H1 (cell line): ENCODE measurements at regions not wholly inside any gene's neighbourhood (a gene's known extent, or its start where the extent isn't known, plus 50 kb on each side); places are given as distances from the start of the nearest gene placed in this dataset.

ENCODE experiments used
- CTCF ChIA-PET: fragments of 300-600 bp; sonication (Branson Sonifier 250); formaldehyde crosslinking; loops from one replicate; lab custom pipeline; 2021; ENCODE audit not compliant: partially characterized antibody; lab: Charles Lee
- POLR2A ChIA-PET: fragments of 300-600 bp; sonication (Branson Sonifier 250); formaldehyde crosslinking; loops from one replicate; lab custom pipeline; 2021; ENCODE audit warnings: inconsistent platforms; ENCODE audit not compliant: partially characterized antibody; lab: Charles Lee
- DNase-seq, 2 experiments: peaks; one replicate each; pipeline versions ENCODE4 v3.0.0 to v3.0.0-alpha.2; 2010 to 2022; ENCODE audit warnings: low spot score in 2 of 2, low read depth in 1 of 2, mixed read lengths in 1 of 2
- FAIRE-seq: peaks from 2 replicates; lab custom pipeline; 2011; peaks lifted over from hg19 to GRCh38; lab: Jason Lieb, UNC
- H2AFZ ChIP-seq: 2 replicates; pipeline ENCODE4 v1.8.1; 2012; ENCODE audit warnings: low read length, inconsistent platforms
- H2AK5ac ChIP-seq: 2 replicates; pipeline ENCODE4 v1.6.1; 2013; ENCODE audit warnings: low read depth, low read length
- H2BK120ac ChIP-seq: replicated peaks from 2 replicates; pipeline ENCODE3; 2013; ENCODE audit warnings: low read depth, low read length, inconsistent platforms
- H2BK12ac ChIP-seq: 2 replicates; pipeline ENCODE4 v1.6.1; 2013; ENCODE audit warnings: low read depth, low read length
- H2BK15ac ChIP-seq: 2 replicates; pipeline ENCODE4 v1.6.1; 2013; ENCODE audit warnings: low read length
- H2BK20ac ChIP-seq: 2 replicates; pipeline ENCODE4 v1.6.1; 2013; ENCODE audit warnings: low read length
- H2BK5ac ChIP-seq: 2 replicates; pipeline ENCODE4 v1.6.1; 2013; ENCODE audit warnings: low read depth, low read length
- H3K14ac ChIP-seq: 2 replicates; pipeline ENCODE4 v1.6.1; 2013; ENCODE audit warnings: inconsistent platforms; ENCODE audit not compliant: insufficient read length
- H3K18ac ChIP-seq: 2 replicates; pipeline ENCODE4 v1.6.1; 2013; ENCODE audit warnings: low read length; ENCODE audit errors: extremely low read depth
- H3K23ac ChIP-seq: 2 replicates; pipeline ENCODE4 v1.6.1; 2013; ENCODE audit warnings: inconsistent platforms; ENCODE audit not compliant: insufficient read length
- H3K23me2 ChIP-seq: 2 replicates; pipeline ENCODE4 v1.6.1; 2013; ENCODE audit warnings: low read depth, low read length
- H3K27ac ChIP-seq: 2 replicates; pipeline ENCODE4 v1.6.1; 2011; ENCODE audit warnings: low read depth, low read length, inconsistent platforms
- H3K27me3 ChIP-seq, 4 experiments: replicated peaks in 1 of 4; 1 replicate in 1 of 4; 2 replicates in 3 of 4; pipeline versions ENCODE4 v1.6.1 to v1.8.1; 2011 to 2013; ENCODE audit warnings: low read length in 3 of 4, mild to moderate bottlenecking in 3 of 4, inconsistent platforms in 2 of 4, mixed read lengths in 2 of 4, moderate library complexity in 1 of 4; ENCODE audit not compliant: control insufficient read depth in 3 of 4, insufficient read depth in 3 of 4; ENCODE audit errors: extremely low read depth in 1 of 4
- H3K36me3 ChIP-seq, 4 experiments: 2 replicates each; pipeline versions ENCODE4 v1.6.1 to v1.8.1; 2011 to 2013; ENCODE audit warnings: mild to moderate bottlenecking in 4 of 4, low read length in 3 of 4, moderate library complexity in 2 of 4, control low read depth in 1 of 4, inconsistent platforms in 1 of 4; ENCODE audit not compliant: insufficient read depth in 4 of 4, control insufficient read depth in 2 of 4
- H3K4ac ChIP-seq: replicated peaks from 2 replicates; pipeline ENCODE3; 2013; ENCODE audit warnings: low read length, low read depth, mixed read lengths, inconsistent platforms; ENCODE audit not compliant: insufficient read length
- H3K4me1 ChIP-seq, 4 experiments: replicated peaks in 1 of 4; 1 replicate in 1 of 4; 2 replicates in 3 of 4; pipeline versions ENCODE4 v1.6.1 to v1.8.1; 2011 to 2013; ENCODE audit warnings: low read length in 3 of 4, inconsistent platforms in 2 of 4, mixed read lengths in 1 of 4; ENCODE audit not compliant: insufficient read depth in 4 of 4, control insufficient read depth in 3 of 4
- H3K4me2 ChIP-seq, 2 experiments: 2 replicates each; pipeline versions ENCODE4 v1.6.1 to v1.8.1; 2011 to 2013; ENCODE audit warnings: low read depth in 2 of 2, low read length in 2 of 2, control low read depth in 1 of 2, inconsistent platforms in 1 of 2, mild to moderate bottlenecking in 1 of 2; ENCODE audit not compliant: insufficient read depth in 1 of 2
- H3K4me3 ChIP-seq, 4 experiments: fragments of 200-600, 300-600 bp in 1 of 4; sonication (generic), shearing (Covaris generic), sonication (Bioruptor Twin) in 1 of 4; 2 replicates each; pipeline versions ENCODE4 v1.5.1 to v1.8.1; 2011 to 2016; ENCODE audit warnings: low read length in 4 of 4, low read depth in 3 of 4, control low read depth in 2 of 4, inconsistent platforms in 2 of 4, mild to moderate bottlenecking in 2 of 4, mixed read lengths in 1 of 4, moderate library complexity in 1 of 4; ENCODE audit not compliant: insufficient read depth in 2 of 4; ENCODE audit errors: extremely low read depth in 1 of 4
- H3K56ac ChIP-seq: replicated peaks from 2 replicates; pipeline ENCODE3; 2013; ENCODE audit warnings: low read depth, mild to moderate bottlenecking, mixed read lengths, low read length, inconsistent platforms; ENCODE audit not compliant: insufficient read length
- H3K79me1 ChIP-seq: 2 replicates; pipeline ENCODE4 v1.6.1; 2013; ENCODE audit warnings: low read depth, low read length, control low read depth
- H3K79me2 ChIP-seq, 2 experiments: 2 replicates each; pipeline versions ENCODE4 v1.6.1 to v1.8.1; 2012 to 2013; ENCODE audit warnings: low read length in 2 of 2, mild to moderate bottlenecking in 2 of 2, inconsistent platforms in 1 of 2; ENCODE audit not compliant: insufficient read depth in 2 of 2, control insufficient read depth in 1 of 2
- H3K9ac ChIP-seq, 4 experiments: replicated peaks in 1 of 4; 1 replicate in 1 of 4; 2 replicates in 3 of 4; pipeline versions ENCODE4 v1.6.1 to v1.8.1; 2011 to 2013; ENCODE audit warnings: low read depth in 3 of 4, low read length in 3 of 4, control low read depth in 2 of 4, mild to moderate bottlenecking in 2 of 4, moderate library complexity in 2 of 4, inconsistent platforms in 1 of 4; ENCODE audit errors: extremely low read depth in 1 of 4
- H3K9me3 ChIP-seq, 2 experiments: 2 replicates each; pipeline versions ENCODE4 v1.6.1 to v1.8.1; 2012 to 2013; ENCODE audit warnings: mild to moderate bottlenecking in 2 of 2, moderate library complexity in 2 of 2, control low read depth in 1 of 2, inconsistent platforms in 1 of 2, low read depth in 1 of 2, low read length in 1 of 2, mixed read lengths in 1 of 2; ENCODE audit not compliant: insufficient read depth in 2 of 2
- H4K20me1 ChIP-seq, 2 experiments: replicated peaks in 1 of 2; 2 replicates each; pipeline versions ENCODE3 to v1.8.1; 2011 to 2013; ENCODE audit warnings: inconsistent platforms in 2 of 2, low read length in 2 of 2, mild to moderate bottlenecking in 1 of 2; ENCODE audit not compliant: insufficient read depth in 2 of 2, control insufficient read depth in 1 of 2
- H4K5ac ChIP-seq: 2 replicates; pipeline ENCODE4 v1.6.1; 2013; ENCODE audit warnings: low read length, low read depth, mixed read lengths, inconsistent platforms; ENCODE audit not compliant: insufficient read length
- H4K8ac ChIP-seq: 2 replicates; pipeline ENCODE4 v1.8.0; 2013; ENCODE audit warnings: mild to moderate bottlenecking, moderate library complexity, low read length, inconsistent platforms; ENCODE audit not compliant: insufficient read depth; ENCODE audit errors: extremely low read depth
- H4K91ac ChIP-seq: replicated peaks from 2 replicates; pipeline ENCODE3; 2013; ENCODE audit warnings: low read length, mixed read lengths, inconsistent platforms; ENCODE audit not compliant: insufficient read length
- ASH2L ChIP-seq: fragments of 200-600, 300-600 bp; sonication (generic); IDR thresholded peaks from one replicate; pipeline ENCODE4 v1.7.1; 2017; ENCODE audit warnings: low read length
- CBX8 ChIP-seq: fragments of 300-800, 300-1000 bp; sonication (generic); IDR thresholded peaks from 2 replicates; pipeline ENCODE4 v1.7.1; 2016; ENCODE audit warnings: low read depth, low read length, borderline replicate concordance
- CEBPB ChIP-seq: IDR thresholded peaks from 2 replicates; pipeline ENCODE4 v1.6.1; 2012; ENCODE audit warnings: low read depth, low read length
- EP300 ChIP-seq, 2 experiments: IDR thresholded peaks; 1 replicate in 1 of 2; 2 replicates in 1 of 2; pipeline ENCODE4 v1.6.1; 2011 to 2012; ENCODE audit warnings: low read depth in 2 of 2, low read length in 2 of 2, mild to moderate bottlenecking in 2 of 2, borderline replicate concordance in 1 of 2, inconsistent platforms in 1 of 2, moderate library complexity in 1 of 2
- EZH2 ChIP-seq: fragments of 200-600 bp; sonication (generic); IDR thresholded peaks from 2 replicates; pipeline ENCODE4 v1.7.1; 2012; ENCODE audit warnings: low read depth, mild to moderate bottlenecking, moderate library complexity, low read length, inconsistent platforms; ENCODE audit not compliant: severe bottlenecking
- POLR2AphosphoS5 ChIP-seq: IDR thresholded peaks from 2 replicates; pipeline ENCODE4 v1.6.1; 2011; ENCODE audit warnings: low read depth, low read length
- RAD21 ChIP-seq, 2 experiments: IDR thresholded peaks in 1 of 2; conservative IDR thresholded peaks in 1 of 2; 2 replicates each; pipeline ENCODE4 v1.6.1; 2011; ENCODE audit warnings: low read depth in 2 of 2, low read length in 2 of 2, improper control_type of control experiment in 1 of 2, inconsistent platforms in 1 of 2, mild to moderate bottlenecking in 1 of 2, moderate library complexity in 1 of 2
- SIX5 ChIP-seq: IDR thresholded peaks from 2 replicates; pipeline ENCODE4 v1.6.1; 2011; ENCODE audit warnings: mild to moderate bottlenecking, low read depth, low read length
- TAF7 ChIP-seq: optimal IDR thresholded peaks from 2 replicates; pipeline ENCODE3; 2011; ENCODE audit warnings: low read depth, mild to moderate bottlenecking, inconsistent platforms, low read length, moderate library complexity, borderline replicate concordance
- whole genome bisulfite sequencing, 2 experiments: shearing (Covaris generic) in 1 of 2; methylation state at CpG; one replicate each; pipeline versions ENCODE4 v1.1.6 to v1.1.7; 2013 to 2015; ENCODE audit warnings: low lambda C conversion rate in 2 of 2, mixed read lengths in 2 of 2, inconsistent platforms in 1 of 2, low coverage in 1 of 2, missing lambda C conversion rate in 1 of 2; ENCODE audit not compliant: insufficient replicate concordance in 2 of 2, insufficient coverage in 1 of 2, insufficient read length in 1 of 2; ENCODE audit errors: extremely low coverage in 1 of 2, missing lambda C conversion rate in 1 of 2; 5-methylcytosine and 5-hydroxymethylcytosine counted together

DNA sequence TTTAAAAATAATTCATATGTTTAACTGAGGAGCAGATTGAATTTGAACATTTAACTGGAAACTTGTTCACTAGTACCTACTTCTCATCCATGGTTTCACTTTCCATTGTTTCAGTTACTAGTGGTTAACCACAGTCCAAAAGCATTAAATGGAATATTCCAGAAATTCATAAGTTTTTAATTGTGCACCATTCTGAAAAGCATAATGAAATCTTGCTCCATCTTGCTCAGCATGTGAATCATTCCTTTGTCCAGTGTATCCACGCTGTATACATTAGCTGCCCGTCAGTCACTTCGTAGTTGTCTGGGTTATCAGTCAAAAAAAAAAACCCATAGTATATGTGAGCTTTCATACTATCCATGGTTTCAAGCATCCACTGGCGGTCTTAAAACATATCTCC is 217.6 kb downstream of the TPRG1 start:
- DNase-seq: no peak
- ChIA-PET CTCF (interaction anchor here (1.2 to 1.3 kb wide), 3 partner anchors 51 to 113 kb away, joined by 3 read pairs; no protein-coding TSS in a partner anchor), POLR2A (no interaction called here)
- H3K18ac ChIP-seq: no peak overlapping the region
- no peak overlapping the region for H3K56ac ChIP-seq
- H3K79me2 ChIP-seq: no peaks in the 10 kb centered on the region
- no peak overlapping the region for H3K14ac ChIP-seq
- H3K4ac ChIP-seq: no peak overlapping the region
- H2BK15ac ChIP-seq: no peak overlapping the region
- no peak overlapping the region for H4K91ac ChIP-seq
- H2BK20ac ChIP-seq: no peak overlapping the region
- no peaks in the 10 kb centered on the region for H3K4me1 ChIP-seq
- H3K4me2 ChIP-seq: no peak overlapping the region
- no peaks in the 10 kb centered on the region for H3K23me2 ChIP-seq
- no peak overlapping the region for H4K5ac ChIP-seq
- no peaks in the 10 kb centered on the region for H3K9me3 ChIP-seq
- no peak for FAIRE-seq
- no peak overlapping the region for H3K27ac ChIP-seq
- no peak for TF ChIP-seq RAD21 (IDR thresholded peaks at IDR 0.05 in 1 of 2, conservative IDR thresholded peaks at IDR 0.05 in 1 of 2; ENCODE audit: low read depth in 2 of 2, low read length in 2 of 2)
- TF ChIP-seq EZH2: no peak
- TF ChIP-seq SIX5: no peak
- no peak for TF ChIP-seq EP300 (IDR thresholded peaks at IDR 0.05; ENCODE audit: borderline replicate concordance in 1 of 2, low read depth in 2 of 2, low read length in 2 of 2)
- no peak for TF ChIP-seq POLR2AphosphoS5
- no peak for TF ChIP-seq ASH2L
- no peak for TF ChIP-seq TAF7
- TF ChIP-seq CBX8: no peak
- no peak for TF ChIP-seq CEBPB
- TF ChIP-seq, all 59 proteins: peak for 0
- no peak overlapping the region for H2BK120ac ChIP-seq
- H2AFZ ChIP-seq: no peak overlapping the region
- H3K79me1 ChIP-seq: no peaks in the 10 kb centered on the region
- no peaks in the 10 kb centered on the region for H3K36me3 ChIP-seq
- no peak overlapping the region for H2BK12ac ChIP-seq
- no peak overlapping the region for H2BK5ac ChIP-seq
- no peak overlapping the region for H4K8ac ChIP-seq
- H4K20me1 ChIP-seq: no peaks in the 10 kb centered on the region
- no peak overlapping the region for H3K4me3 ChIP-seq
- 85% methylated on average over 4 of the region's 4 CpGs; no CpG with 5 or more reads in 1 of the 2 experiments for WGBS, 2 experiments
- H3K23ac ChIP-seq: no peak overlapping the region
- H3K9ac ChIP-seq: no peak overlapping the region
- no peaks in the 10 kb centered on the region for H3K27me3 ChIP-seq
- H2AK5ac ChIP-seq: no peak overlapping the region
